ENCODE measurements at regions not wholly inside any gene's neighbourhood (a gene's known extent, or its start where the extent isn't known, plus 50 kb on each side); places are given as distances from the start of the nearest gene placed in this dataset.

- no peaks in the 10 kb centered on the region for H3K36me3 Mint-ChIP-seq
- ChIA-PET CTCF (interaction anchor here (1.0 to 1.1 kb wide), 2 partner anchors 257 to 298 kb away, joined by 3 read pairs; no protein-coding TSS in a partner anchor), POLR2A (no interaction called here)
- H3K4me3 Mint-ChIP-seq = no peak overlapping the region
- no peaks in the 10 kb centered on the region for H3K4me1 Mint-ChIP-seq (ENCODE audit: low read depth)
- H3K27me3 Mint-ChIP-seq = no peaks in the 10 kb centered on the region
- no peak overlapping the region for H3K27ac Mint-ChIP-seq
- intact Hi-C loops (cut with micrococcal nuclease) = no loop called here
- peaks cover 7% of the 10 kb centered on the region for H3K9me3 Mint-ChIP-seq
- no peak for DNase-seq
Measured at GRCh38 chr10:78945838-78946237, 122.9 kb upstream of the ZMIZ1 start.

GRCh38 chr10:78947226-78947625, 121.5 kb upstream of the ZMIZ1 start:
- no peaks in the 10 kb centered on the region for H3K36me3 Mint-ChIP-seq
- no peak overlapping the region for H3K4me3 Mint-ChIP-seq
- intact Hi-C loops (cut with micrococcal nuclease) = no loop called here
- CTCF ChIA-PET = no interaction called here
- H3K9me3 Mint-ChIP-seq = peaks cover 7% of the 10 kb centered on the region
- no peak overlapping the region for H3K27ac Mint-ChIP-seq
- H3K4me1 Mint-ChIP-seq (ENCODE audit: low read depth) = no peaks in the 10 kb centered on the region
- H3K27me3 Mint-ChIP-seq = no peaks in the 10 kb centered on the region
- DNase-seq = no peak
- POLR2A ChIA-PET = no interaction called here

GRCh38 chr10:78947733-78948132, 121.0 kb upstream of the ZMIZ1 start:
- H3K36me3 Mint-ChIP-seq = no peaks in the 10 kb centered on the region
- DNase-seq = no peak
- no peak overlapping the region for H3K4me3 Mint-ChIP-seq
- ChIA-PET CTCF (no interaction called here), POLR2A (no interaction called here)
- intact Hi-C loops (cut with micrococcal nuclease) = no loop called here
- no peaks in the 10 kb centered on the region for H3K4me1 Mint-ChIP-seq (ENCODE audit: low read depth)
- H3K9me3 Mint-ChIP-seq = peaks cover 4% of the 10 kb centered on the region
- no peaks in the 10 kb centered on the region for H3K27me3 Mint-ChIP-seq
- H3K27ac Mint-ChIP-seq = no peak overlapping the region

- no peaks in the 10 kb centered on the region for H3K4me1 Mint-ChIP-seq (ENCODE audit: low read depth)
- no peak overlapping the region for H3K4me3 Mint-ChIP-seq
- CTCF ChIA-PET = no interaction called here
- no peaks in the 10 kb centered on the region for H3K36me3 Mint-ChIP-seq
- no peaks in the 10 kb centered on the region for H3K9me3 Mint-ChIP-seq
- POLR2A ChIA-PET = no interaction called here
- H3K27me3 Mint-ChIP-seq = no peaks in the 10 kb centered on the region
- intact Hi-C loops (cut with micrococcal nuclease) = no loop called here
- no peak for DNase-seq
- H3K27ac Mint-ChIP-seq = no peak overlapping the region
Measured at GRCh38 chr10:78948621-78949030, 120.1 kb upstream of the ZMIZ1 start.

- DNase-seq = no peak
- intact Hi-C loops (cut with micrococcal nuclease) = no loop called here
- Mint-ChIP-seq H3K36me3 (no peaks in the 10 kb centered on the region), H3K9me3 (no peaks in the 10 kb centered on the region), H3K27ac (no peak overlapping the region), H3K4me3 (no peak overlapping the region), H3K27me3 (no peaks in the 10 kb centered on the region), H3K4me1 (ENCODE audit: low read depth) (no peaks in the 10 kb centered on the region)
- ChIA-PET POLR2A (no interaction called here), CTCF (no interaction called here)
Measured at GRCh38 chr10:78950656-78951587, 117.8 kb upstream of the ZMIZ1 start.

- H3K9me3 Mint-ChIP-seq = no peaks in the 10 kb centered on the region
- intact Hi-C loops (cut with micrococcal nuclease) = no loop called here
- H3K27ac Mint-ChIP-seq = no peak overlapping the region
- H3K4me3 Mint-ChIP-seq = no peak overlapping the region
- ChIA-PET POLR2A (no interaction called here), CTCF (no interaction called here)
- no peaks in the 10 kb centered on the region for H3K27me3 Mint-ChIP-seq
- H3K4me1 Mint-ChIP-seq (ENCODE audit: low read depth) = no peaks in the 10 kb centered on the region
- no peak for DNase-seq
- no peaks in the 10 kb centered on the region for H3K36me3 Mint-ChIP-seq
Measured at GRCh38 chr10:78952030-78952429, 116.7 kb upstream of the ZMIZ1 start.

GRCh38 chr10:78952686-78953085, 116.1 kb upstream of the ZMIZ1 start:
- H3K9me3 Mint-ChIP-seq = no peaks in the 10 kb centered on the region
- no peak overlapping the region for H3K4me3 Mint-ChIP-seq
- POLR2A ChIA-PET = no interaction called here
- H3K36me3 Mint-ChIP-seq = no peaks in the 10 kb centered on the region
- CTCF ChIA-PET = no interaction called here
- no peaks in the 10 kb centered on the region for H3K27me3 Mint-ChIP-seq
- no peaks in the 10 kb centered on the region for H3K4me1 Mint-ChIP-seq (ENCODE audit: low read depth)
- DNase-seq = no peak
- H3K27ac Mint-ChIP-seq = no peak overlapping the region
- intact Hi-C loops (cut with micrococcal nuclease) = no loop called here

GRCh38 chr10:78953113-78953798, 115.5 kb upstream of the ZMIZ1 start:
- H3K36me3 Mint-ChIP-seq = no peaks in the 10 kb centered on the region
- no peak overlapping the region for H3K4me3 Mint-ChIP-seq
- POLR2A ChIA-PET = interaction anchor here (1.0 kb wide), 1 partner anchor 13 kb away, joined by 3 read pairs; no protein-coding TSS in a partner anchor
- no peaks in the 10 kb centered on the region for H3K27me3 Mint-ChIP-seq
- H3K9me3 Mint-ChIP-seq = no peaks in the 10 kb centered on the region
- no peak for DNase-seq
- no peak overlapping the region for H3K27ac Mint-ChIP-seq
- CTCF ChIA-PET = no interaction called here
- intact Hi-C loops (cut with micrococcal nuclease) = no loop called here
- no peaks in the 10 kb centered on the region for H3K4me1 Mint-ChIP-seq (ENCODE audit: low read depth)

GRCh38 chr10:78953799-78954297, 114.9 kb upstream of the ZMIZ1 start:
- H3K4me3 Mint-ChIP-seq = no peak overlapping the region
- intact Hi-C loops (cut with micrococcal nuclease) = no loop called here
- H3K27ac Mint-ChIP-seq = no peak overlapping the region
- no peaks in the 10 kb centered on the region for H3K4me1 Mint-ChIP-seq (ENCODE audit: low read depth)
- no peaks in the 10 kb centered on the region for H3K9me3 Mint-ChIP-seq
- CTCF ChIA-PET = no interaction called here
- H3K36me3 Mint-ChIP-seq = no peaks in the 10 kb centered on the region
- DNase-seq = no peak
- POLR2A ChIA-PET = interaction anchor here (1.0 kb wide), 1 partner anchor 12 kb away, joined by 3 read pairs; no protein-coding TSS in a partner anchor
- H3K27me3 Mint-ChIP-seq = no peaks in the 10 kb centered on the region

- DNase-seq = no peak
- Mint-ChIP-seq H3K4me3 (no peak overlapping the region), H3K27me3 (no peaks in the 10 kb centered on the region), H3K27ac (no peak overlapping the region), H3K9me3 (no peaks in the 10 kb centered on the region), H3K36me3 (no peaks in the 10 kb centered on the region), H3K4me1 (ENCODE audit: low read depth) (no peaks in the 10 kb centered on the region)
- ChIA-PET CTCF (no interaction called here), POLR2A (no interaction called here)
- intact Hi-C loops (cut with micrococcal nuclease) = no loop called here
Measured at GRCh38 chr10:78954689-78955088, 114.1 kb upstream of the ZMIZ1 start.

- H3K27me3 Mint-ChIP-seq = no peaks in the 10 kb centered on the region
- no peak overlapping the region for H3K27ac Mint-ChIP-seq
- no peaks in the 10 kb centered on the region for H3K9me3 Mint-ChIP-seq
- no peak overlapping the region for H3K4me3 Mint-ChIP-seq
- no peak for DNase-seq
- ChIA-PET CTCF (no interaction called here), POLR2A (no interaction called here)
- H3K4me1 Mint-ChIP-seq (ENCODE audit: low read depth) = no peaks in the 10 kb centered on the region
- H3K36me3 Mint-ChIP-seq = no peaks in the 10 kb centered on the region
- intact Hi-C loops (cut with micrococcal nuclease) = no loop called here
Measured at GRCh38 chr10:78955206-78955605, 113.6 kb upstream of the ZMIZ1 start.

GRCh38 chr10:78956391-78956790, 112.4 kb upstream of the ZMIZ1 start:
- Mint-ChIP-seq H3K36me3 (no peaks in the 10 kb centered on the region), H3K4me1 (ENCODE audit: low read depth) (no peaks in the 10 kb centered on the region), H3K9me3 (no peaks in the 10 kb centered on the region), H3K27me3 (no peaks in the 10 kb centered on the region), H3K27ac (no peak overlapping the region), H3K4me3 (no peak overlapping the region)
- intact Hi-C loops (cut with micrococcal nuclease) = no loop called here
- ChIA-PET POLR2A (interaction anchor here (0.7 kb wide), 1 partner anchor 34 kb away, joined by 3 read pairs; no protein-coding TSS in a partner anchor), CTCF (interaction anchor here (1.1 kb wide), 1 partner anchor 239 kb away, joined by 3 read pairs; no protein-coding TSS in a partner anchor)
- no peak for DNase-seq
